ENCODE measurements at regions not wholly inside any gene's neighbourhood (a gene's known extent, or its start where the extent isn't known, plus 50 kb on each side); places are given as distances from the start of the nearest gene placed in this dataset.

- H3K18ac ChIP-seq (ENCODE audit: low read depth in 1 of 2, low read length in 2 of 2) = no peak overlapping the region
- no peak overlapping the region for H2AK5ac ChIP-seq (ENCODE audit: low read length, severe bottlenecking)
- no peak overlapping the region for H3K9ac ChIP-seq (ENCODE audit: low read length)
- no peak overlapping the region for H3K4me2 ChIP-seq (ENCODE audit: low read length, poor library complexity, severe bottlenecking)
- no peak overlapping the region for H3K27ac ChIP-seq (ENCODE audit: low read length, poor library complexity, severe bottlenecking)
- H3K36me3 ChIP-seq (ENCODE audit: control insufficient read depth in 1 of 2, insufficient read depth in 2 of 2, low read depth in 1 of 2, low read length in 2 of 2) = no peaks in the 10 kb centered on the region
- H3K4me1 ChIP-seq (ENCODE audit: control insufficient read depth, insufficient read depth, low read depth, low read length) = no peaks in the 10 kb centered on the region
- no peak overlapping the region for H2AFZ ChIP-seq (ENCODE audit: low read depth, low read length)
- no peak overlapping the region for H2BK15ac ChIP-seq (ENCODE audit: low read depth, poor library complexity, severe bottlenecking)
- H3K79me1 ChIP-seq (replicated peaks; ENCODE audit: low read length, poor library complexity, severe bottlenecking) = no peaks in the 10 kb centered on the region
- H2BK120ac ChIP-seq (ENCODE audit: low read depth, low read length) = no peak overlapping the region
- H3K14ac ChIP-seq (ENCODE audit: low read length in 2 of 2) = no peak overlapping the region
- peaks cover 0 to 26% of the 10 kb centered on the region in 2 experiments for H3K27me3 ChIP-seq (ENCODE audit: control insufficient read depth in 1 of 2, insufficient read depth in 1 of 2, low read length in 2 of 2)
- H4K8ac ChIP-seq (ENCODE audit: low read length) = no peak overlapping the region
- H4K91ac ChIP-seq (ENCODE audit: low read length) = no peak overlapping the region
- no peak overlapping the region for H3K23ac ChIP-seq (ENCODE audit: low read length in 2 of 2)
- H2BK12ac ChIP-seq (ENCODE audit: low read length in 2 of 2) = no peak overlapping the region
- WGBS = 75% methylated on average over 2 of the region's 2 CpGs
- no peak overlapping the region for H2BK5ac ChIP-seq (ENCODE audit: low read depth, low read length, poor library complexity, severe bottlenecking)
- no peak for DNase-seq
- H3K4ac ChIP-seq (ENCODE audit: low read depth in 1 of 2, low read length in 2 of 2) = no peak overlapping the region
- no peak overlapping the region for H3K4me3 ChIP-seq (ENCODE audit: insufficient read depth in 1 of 2, low read depth in 1 of 2, low read length in 2 of 2)
- no peaks in the 10 kb centered on the region for H3K9me3 ChIP-seq (ENCODE audit: control insufficient read depth, low read length)
Measured at GRCh38 chr10:128528167-128528566, 401.9 kb upstream of the MKI67 start.

GRCh38 chr10:128528781-128529180, 402.6 kb upstream of the MKI67 start:
- Histone ChIP-seq H2BK12ac (ENCODE audit: low read length in 2 of 2) (no peak overlapping the region), H3K36me3 (ENCODE audit: control insufficient read depth in 1 of 2, insufficient read depth in 2 of 2, low read depth in 1 of 2, low read length in 2 of 2) (no peaks in the 10 kb centered on the region), H2BK5ac (ENCODE audit: low read depth, low read length, poor library complexity, severe bottlenecking) (no peak overlapping the region), H4K91ac (ENCODE audit: low read length) (no peak overlapping the region), H3K27ac (ENCODE audit: low read length, poor library complexity, severe bottlenecking) (no peak overlapping the region), H3K79me1 (replicated peaks; ENCODE audit: low read length, poor library complexity, severe bottlenecking) (no peaks in the 10 kb centered on the region), H3K4me1 (ENCODE audit: control insufficient read depth, insufficient read depth, low read depth, low read length) (no peaks in the 10 kb centered on the region), H4K8ac (ENCODE audit: low read length) (no peak overlapping the region), H3K14ac (ENCODE audit: low read length in 2 of 2) (no peak overlapping the region), H3K4ac (ENCODE audit: low read depth in 1 of 2, low read length in 2 of 2) (no peak overlapping the region), H3K18ac (ENCODE audit: low read depth in 1 of 2, low read length in 2 of 2) (no peak overlapping the region), H3K4me2 (ENCODE audit: low read length, poor library complexity, severe bottlenecking) (no peak overlapping the region), H3K4me3 (ENCODE audit: insufficient read depth in 1 of 2, low read depth in 1 of 2, low read length in 2 of 2) (no peak overlapping the region), H3K9ac (ENCODE audit: low read length) (no peak overlapping the region), H3K23ac (ENCODE audit: low read length in 2 of 2) (no peak overlapping the region), H2AK5ac (ENCODE audit: low read length, severe bottlenecking) (no peak overlapping the region), H2AFZ (ENCODE audit: low read depth, low read length) (no peak overlapping the region), H3K27me3 (ENCODE audit: control insufficient read depth in 1 of 2, insufficient read depth in 1 of 2, low read length in 2 of 2) (peaks cover 0 to 31% of the 10 kb centered on the region in 2 experiments), H3K9me3 (ENCODE audit: control insufficient read depth, low read length) (no peaks in the 10 kb centered on the region), H2BK15ac (ENCODE audit: low read depth, poor library complexity, severe bottlenecking) (no peak overlapping the region), H2BK120ac (ENCODE audit: low read depth, low read length) (no peak overlapping the region)
- 72% methylated on average over 11 of the region's 11 CpGs for WGBS
- no peak for DNase-seq

DNA sequence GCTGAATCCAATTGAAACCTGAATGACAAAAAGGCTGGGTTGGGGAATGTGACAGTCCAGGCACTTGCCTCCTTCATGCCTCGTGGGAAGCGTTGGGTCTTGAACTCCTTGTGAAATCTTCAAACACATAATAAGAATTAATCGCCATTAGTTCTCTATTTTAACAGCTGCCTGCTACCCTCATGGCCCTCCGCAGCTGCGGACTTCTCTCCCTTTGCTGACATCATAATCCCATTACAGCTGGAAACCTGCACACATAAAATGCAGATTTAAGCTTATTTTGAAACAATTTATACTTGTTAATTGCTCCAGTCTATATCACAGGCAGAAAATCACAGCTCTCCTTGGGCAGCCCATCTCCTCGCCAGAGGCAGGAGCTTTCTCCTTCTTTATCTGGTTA, 403.0 kb upstream of the MKI67 start:
- Histone ChIP-seq H2BK5ac (ENCODE audit: low read depth, low read length, poor library complexity, severe bottlenecking) (no peak overlapping the region), H4K8ac (ENCODE audit: low read length) (no peak overlapping the region), H2AK5ac (ENCODE audit: low read length, severe bottlenecking) (no peak overlapping the region), H3K14ac (ENCODE audit: low read length in 2 of 2) (no peak overlapping the region), H3K9me3 (ENCODE audit: control insufficient read depth, low read length) (no peaks in the 10 kb centered on the region), H3K36me3 (ENCODE audit: control insufficient read depth in 1 of 2, insufficient read depth in 2 of 2, low read depth in 1 of 2, low read length in 2 of 2) (no peaks in the 10 kb centered on the region), H3K4me3 (ENCODE audit: insufficient read depth in 1 of 2, low read depth in 1 of 2, low read length in 2 of 2) (no peak overlapping the region), H3K4me2 (ENCODE audit: low read length, poor library complexity, severe bottlenecking) (no peak overlapping the region), H3K4me1 (ENCODE audit: control insufficient read depth, insufficient read depth, low read depth, low read length) (no peaks in the 10 kb centered on the region), H2BK15ac (ENCODE audit: low read depth, poor library complexity, severe bottlenecking) (no peak overlapping the region), H3K18ac (ENCODE audit: low read depth in 1 of 2, low read length in 2 of 2) (no peak overlapping the region), H2BK120ac (ENCODE audit: low read depth, low read length) (no peak overlapping the region), H2AFZ (ENCODE audit: low read depth, low read length) (no peak overlapping the region), H3K9ac (ENCODE audit: low read length) (no peak overlapping the region), H3K23ac (ENCODE audit: low read length in 2 of 2) (no peak overlapping the region), H3K4ac (ENCODE audit: low read depth in 1 of 2, low read length in 2 of 2) (no peak overlapping the region), H4K91ac (ENCODE audit: low read length) (no peak overlapping the region), H3K79me1 (replicated peaks; ENCODE audit: low read length, poor library complexity, severe bottlenecking) (no peaks in the 10 kb centered on the region), H3K27me3 (ENCODE audit: control insufficient read depth in 1 of 2, insufficient read depth in 1 of 2, low read length in 2 of 2) (peaks cover 0 to 31% of the 10 kb centered on the region in 2 experiments), H2BK12ac (ENCODE audit: low read length in 2 of 2) (no peak overlapping the region), H3K27ac (ENCODE audit: low read length, poor library complexity, severe bottlenecking) (no peak overlapping the region)
- no peak for DNase-seq
- WGBS = 72% methylated on average over 6 of the region's 6 CpGs

DNA sequence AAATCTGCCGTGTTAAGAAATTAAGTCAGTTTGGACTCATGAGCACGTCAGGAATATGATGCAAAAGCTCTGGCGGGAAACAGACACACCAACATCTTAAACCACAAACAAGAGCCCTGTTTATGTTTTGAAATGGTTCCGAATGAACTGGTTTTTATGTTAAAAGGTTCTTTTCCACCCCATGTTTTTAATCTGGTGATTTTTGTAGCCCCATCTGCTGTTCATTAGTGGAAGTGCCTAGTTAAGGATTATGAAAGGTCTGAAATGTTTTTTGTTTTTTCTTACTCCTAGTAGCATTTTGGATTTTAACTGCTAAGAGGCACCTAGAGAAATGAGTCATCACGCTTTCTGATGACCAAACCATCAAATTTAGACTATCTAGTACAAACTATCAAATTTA, 404.1 kb upstream of the MKI67 start:
- Histone ChIP-seq H3K4me1 (ENCODE audit: control insufficient read depth, insufficient read depth, low read depth, low read length) (no peaks in the 10 kb centered on the region), H3K36me3 (ENCODE audit: control insufficient read depth in 1 of 2, insufficient read depth in 2 of 2, low read depth in 1 of 2, low read length in 2 of 2) (no peaks in the 10 kb centered on the region), H3K4me2 (ENCODE audit: low read length, poor library complexity, severe bottlenecking) (no peak overlapping the region), H2BK15ac (ENCODE audit: low read depth, poor library complexity, severe bottlenecking) (no peak overlapping the region), H4K8ac (ENCODE audit: low read length) (no peak overlapping the region), H3K27ac (ENCODE audit: low read length, poor library complexity, severe bottlenecking) (no peak overlapping the region), H4K91ac (ENCODE audit: low read length) (no peak overlapping the region), H3K4ac (ENCODE audit: low read depth in 1 of 2, low read length in 2 of 2) (no peak overlapping the region), H2BK12ac (ENCODE audit: low read length in 2 of 2) (no peak overlapping the region), H3K23ac (ENCODE audit: low read length in 2 of 2) (no peak overlapping the region), H3K79me1 (replicated peaks; ENCODE audit: low read length, poor library complexity, severe bottlenecking) (no peaks in the 10 kb centered on the region), H2BK5ac (ENCODE audit: low read depth, low read length, poor library complexity, severe bottlenecking) (no peak overlapping the region), H3K27me3 (ENCODE audit: control insufficient read depth in 1 of 2, insufficient read depth in 1 of 2, low read length in 2 of 2) (peaks cover 0 to 41% of the 10 kb centered on the region in 2 experiments), H3K9ac (ENCODE audit: low read length) (no peak overlapping the region), H3K9me3 (ENCODE audit: control insufficient read depth, low read length) (no peaks in the 10 kb centered on the region), H3K14ac (ENCODE audit: low read length in 2 of 2) (no peak overlapping the region), H2BK120ac (ENCODE audit: low read depth, low read length) (no peak overlapping the region), H2AFZ (ENCODE audit: low read depth, low read length) (no peak overlapping the region), H2AK5ac (ENCODE audit: low read length, severe bottlenecking) (no peak overlapping the region), H3K4me3 (ENCODE audit: insufficient read depth in 1 of 2, low read depth in 1 of 2, low read length in 2 of 2) (no peak overlapping the region), H3K18ac (ENCODE audit: low read depth in 1 of 2, low read length in 2 of 2) (no peak overlapping the region)
- peak; percentile 4 for DNase-seq
- 53% methylated on average over 4 of the region's 5 CpGs for WGBS

Measured in mesenchymal stem cell (in vitro differentiated cells and primary cell).